Breast epithelium (tissue), 3 donors: ENCODE measurements at regions not wholly inside any gene's neighbourhood (a gene's known extent, or its start where the extent isn't known, plus 50 kb on each side); places are given as distances from the start of the nearest gene placed in this dataset.
A peak's percentile ranks its signal among the peaks of the same experiment; 100 is the strongest.

Experiments
- CTCF ChIP-seq, 3 donors: fragments of 450-650 bp; IDR thresholded peaks; one replicate each; pipeline ENCODE4 v1.5.1; 2016 to 2017; ENCODE audit warnings: antibody characterized with exemption in 3 of 3, mild to moderate bottlenecking in 3 of 3, moderate library complexity in 3 of 3
- POLR2A ChIP-seq: fragments of 450-650 bp; IDR thresholded peaks from one replicate; pipeline ENCODE4 v1.6.1; 2016; ENCODE audit warnings: antibody characterized with exemption, mild to moderate bottlenecking, moderate library complexity
- POLR2AphosphoS5 ChIP-seq, 3 donors: sonication (generic); formaldehyde crosslinking; IDR thresholded peaks; one replicate each; pipeline ENCODE4 v1.6.1; 2017; ENCODE audit warnings: antibody characterized with exemption in 3 of 3

- TF ChIP-seq CTCF (IDR thresholded peaks at IDR 0.05) (peak; percentile 65 to 77 (median 69)), POLR2AphosphoS5 (IDR thresholded peaks at IDR 0.05) (no peak), POLR2A (no peak)
These were observed 158.7 kb downstream of the RAB38 start for GRCh38 chr11:88016392-88017170.
